ENCODE measurements at regions not wholly inside any gene's neighbourhood (a gene's known extent, or its start where the extent isn't known, plus 50 kb on each side); places are given as distances from the start of the nearest gene placed in this dataset.

- Histone ChIP-seq H3K27ac (ENCODE audit: low read depth in 2 of 2, low read length in 2 of 2) (no peak overlapping the region), H3K9ac (ENCODE audit: low read length in 3 of 3) (no peak overlapping the region), H3K9me3 (ENCODE audit: control insufficient read depth in 2 of 3, insufficient read depth in 1 of 3, low read length in 3 of 3) (no peaks in the 10 kb centered on the region), H3K4me3 (ENCODE audit: low read length in 3 of 3) (no peak overlapping the region), H3K27me3 (ENCODE audit: control insufficient read depth, insufficient read depth, low read length) (no peaks in the 10 kb centered on the region), H3K36me3 (ENCODE audit: control insufficient read depth in 2 of 3, insufficient read depth in 3 of 3, low read length in 3 of 3) (no peaks in the 10 kb centered on the region), H3K4me1 (ENCODE audit: control insufficient read depth in 2 of 3, insufficient read depth in 2 of 3, low read depth in 1 of 3, low read length in 3 of 3) (no peaks in the 10 kb centered on the region)
- no peak for FAIRE-seq
- intact Hi-C loops (cut with DNase I) = no loop called here
- TF ChIP-seq CTCF (IDR thresholded peaks at IDR 0.05; ENCODE audit: borderline replicate concordance, extremely low read depth, insufficient read depth) = no peak
- no peak for DNase-seq
Observed at GRCh38 chr5:91443761-91444467, 60.8 kb upstream of the ARRDC3 start.

- FAIRE-seq (no peak), DNase-seq (no peak)
- no peaks in the 10 kb centered on the region for H3K27me3 ChIP-seq (ENCODE audit: control insufficient read depth, insufficient read depth, low read length)
- no peaks in the 10 kb centered on the region for H3K36me3 ChIP-seq (ENCODE audit: control insufficient read depth in 2 of 3, insufficient read depth in 3 of 3, low read length in 3 of 3)
- H3K4me1 ChIP-seq (ENCODE audit: control insufficient read depth in 2 of 3, insufficient read depth in 2 of 3, low read depth in 1 of 3, low read length in 3 of 3) = no peaks in the 10 kb centered on the region
- intact Hi-C loops (cut with DNase I) = no loop called here
- H3K9me3 ChIP-seq (ENCODE audit: control insufficient read depth in 2 of 3, insufficient read depth in 1 of 3, low read length in 3 of 3) = no peaks in the 10 kb centered on the region
- no peak overlapping the region for H3K4me3 ChIP-seq (ENCODE audit: low read length in 3 of 3)
- no peak for TF ChIP-seq CTCF (IDR thresholded peaks at IDR 0.05; ENCODE audit: borderline replicate concordance, extremely low read depth, insufficient read depth)
- no peak overlapping the region for H3K27ac ChIP-seq (ENCODE audit: low read depth in 2 of 2, low read length in 2 of 2)
- no peak overlapping the region for H3K9ac ChIP-seq (ENCODE audit: low read length in 3 of 3)
Observed at GRCh38 chr5:91443023-91443422, 59.9 kb upstream of the ARRDC3 start.

GRCh38 chr5:91441082-91441481 is 58.0 kb upstream of the ARRDC3 start:
- Histone ChIP-seq H3K27me3 (ENCODE audit: control insufficient read depth, insufficient read depth, low read length) (no peaks in the 10 kb centered on the region), H3K4me3 (ENCODE audit: low read length in 3 of 3) (no peak overlapping the region), H3K27ac (ENCODE audit: low read depth in 2 of 2, low read length in 2 of 2) (no peak overlapping the region), H3K9ac (ENCODE audit: low read length in 3 of 3) (no peak overlapping the region), H3K36me3 (ENCODE audit: control insufficient read depth in 2 of 3, insufficient read depth in 3 of 3, low read length in 3 of 3) (no peaks in the 10 kb centered on the region), H3K4me1 (ENCODE audit: control insufficient read depth in 2 of 3, insufficient read depth in 2 of 3, low read depth in 1 of 3, low read length in 3 of 3) (no peaks in the 10 kb centered on the region), H3K9me3 (ENCODE audit: control insufficient read depth in 2 of 3, insufficient read depth in 1 of 3, low read length in 3 of 3) (no peaks in the 10 kb centered on the region)
- no peak for TF ChIP-seq CTCF (IDR thresholded peaks at IDR 0.05; ENCODE audit: borderline replicate concordance, extremely low read depth, insufficient read depth)
- intact Hi-C loops (cut with DNase I) = no loop called here
- no peak for FAIRE-seq
- DNase-seq = no peak

- DNase-seq = no peak
- no peaks in the 10 kb centered on the region for H3K27me3 ChIP-seq (ENCODE audit: control insufficient read depth, insufficient read depth, low read length)
- no peaks in the 10 kb centered on the region for H3K9me3 ChIP-seq (ENCODE audit: control insufficient read depth in 2 of 3, insufficient read depth in 1 of 3, low read length in 3 of 3)
- H3K27ac ChIP-seq (ENCODE audit: low read depth in 2 of 2, low read length in 2 of 2) = no peak overlapping the region
- H3K4me3 ChIP-seq (ENCODE audit: low read length in 3 of 3) = no peak overlapping the region
- H3K4me1 ChIP-seq (ENCODE audit: control insufficient read depth in 2 of 3, insufficient read depth in 2 of 3, low read depth in 1 of 3, low read length in 3 of 3) = no peaks in the 10 kb centered on the region
- H3K9ac ChIP-seq (ENCODE audit: low read length in 3 of 3) = no peak overlapping the region
- no peak for TF ChIP-seq CTCF (IDR thresholded peaks at IDR 0.05; ENCODE audit: borderline replicate concordance, extremely low read depth, insufficient read depth)
- intact Hi-C loops (cut with DNase I) = no loop called here
- no peaks in the 10 kb centered on the region for H3K36me3 ChIP-seq (ENCODE audit: control insufficient read depth in 2 of 3, insufficient read depth in 3 of 3, low read length in 3 of 3)
- no peak for FAIRE-seq
Observed at GRCh38 chr5:91438871-91439270, 55.8 kb upstream of the ARRDC3 start.
